ENCODE measurements at regions not wholly inside any gene's neighbourhood (a gene's known extent, or its start where the extent isn't known, plus 50 kb on each side); places are given as distances from the start of the nearest gene placed in this dataset.

GRCh38 chr20:57034001-57034400, 232.4 kb downstream of the BMP7 start:
- Histone ChIP-seq H2AFZ (ENCODE audit: low read length) (no peak overlapping the region), H3K79me2 (ENCODE audit: insufficient read depth, low read depth, low read length) (no peaks in the 10 kb centered on the region), H3K27ac (ENCODE audit: low read depth, low read length, poor library complexity, severe bottlenecking) (no peak overlapping the region), H3K4me1 (ENCODE audit: insufficient read depth, low read length, poor library complexity, severe bottlenecking) (no peaks in the 10 kb centered on the region), H3K4me3 (ENCODE audit: low read depth, low read length, poor library complexity, severe bottlenecking) (no peak overlapping the region), H3K9me2 (ENCODE audit: insufficient read depth, low read length) (no peaks in the 10 kb centered on the region), H3K4me2 (ENCODE audit: low read length) (no peak overlapping the region), H4K20me1 (ENCODE audit: insufficient read depth, low read length) (no peaks in the 10 kb centered on the region), H3K36me3 (ENCODE audit: insufficient read depth, low read length) (no peaks in the 10 kb centered on the region), H3K9me3 (ENCODE audit: low read length) (no peaks in the 10 kb centered on the region)
- intact Hi-C loops (cut with micrococcal nuclease; ENCODE audit: unreplicated experiment): no loop called here
- BruUV-seq (replicated peaks): no TSS peak
- DNase-seq (ENCODE audit: low spot score): no peak
- no peak for TF ChIP-seq CTCF (conservative IDR thresholded peaks at IDR 0.05; ENCODE audit: low read length)
- no peak for TF ChIP-seq EZH2phosphoT487 (IDR thresholded peaks at IDR 0.05; ENCODE audit: borderline replicate concordance, low read depth, low read length)
- ChIA-PET POLR2A (no interaction called here), CTCF (ENCODE audit: unreplicated experiment) (no interaction called here)

- Histone ChIP-seq H3K9me2 (ENCODE audit: insufficient read depth, low read length) (no peaks in the 10 kb centered on the region), H3K36me3 (ENCODE audit: insufficient read depth, low read length) (no peaks in the 10 kb centered on the region), H3K79me2 (ENCODE audit: insufficient read depth, low read depth, low read length) (no peaks in the 10 kb centered on the region), H3K9me3 (ENCODE audit: low read length) (no peaks in the 10 kb centered on the region), H3K4me2 (ENCODE audit: low read length) (no peak overlapping the region), H2AFZ (ENCODE audit: low read length) (no peak overlapping the region), H4K20me1 (ENCODE audit: insufficient read depth, low read length) (no peaks in the 10 kb centered on the region), H3K4me3 (ENCODE audit: low read depth, low read length, poor library complexity, severe bottlenecking) (no peak overlapping the region), H3K4me1 (ENCODE audit: insufficient read depth, low read length, poor library complexity, severe bottlenecking) (no peaks in the 10 kb centered on the region), H3K27ac (ENCODE audit: low read depth, low read length, poor library complexity, severe bottlenecking) (no peak overlapping the region)
- no peak for TF ChIP-seq EZH2phosphoT487 (IDR thresholded peaks at IDR 0.05; ENCODE audit: borderline replicate concordance, low read depth, low read length)
- TF ChIP-seq CTCF (conservative IDR thresholded peaks at IDR 0.05; ENCODE audit: low read length): no peak
- intact Hi-C loops (cut with micrococcal nuclease; ENCODE audit: unreplicated experiment): no loop called here
- CTCF ChIA-PET (ENCODE audit: unreplicated experiment): no interaction called here
- POLR2A ChIA-PET: no interaction called here
- no TSS peak for BruUV-seq (replicated peaks)
- no peak for DNase-seq (ENCODE audit: low spot score)
These were observed 228.8 kb downstream of the BMP7 start for GRCh38 chr20:57037689-57038088.

- DNase-seq (ENCODE audit: low spot score): no peak
- no TSS peak for BruUV-seq (replicated peaks)
- TF ChIP-seq EZH2phosphoT487 (IDR thresholded peaks at IDR 0.05; ENCODE audit: borderline replicate concordance, low read depth, low read length) (no peak), CTCF (conservative IDR thresholded peaks at IDR 0.05; ENCODE audit: low read length) (no peak)
- POLR2A ChIA-PET: no interaction called here
- H3K79me2 ChIP-seq (ENCODE audit: insufficient read depth, low read depth, low read length): no peaks in the 10 kb centered on the region
- CTCF ChIA-PET (ENCODE audit: unreplicated experiment): no interaction called here
- intact Hi-C loops (cut with micrococcal nuclease; ENCODE audit: unreplicated experiment): no loop called here
- no peak overlapping the region for H3K4me3 ChIP-seq (ENCODE audit: low read depth, low read length, poor library complexity, severe bottlenecking)
- no peak overlapping the region for H2AFZ ChIP-seq (ENCODE audit: low read length)
- no peak overlapping the region for H3K27ac ChIP-seq (ENCODE audit: low read depth, low read length, poor library complexity, severe bottlenecking)
- H3K4me2 ChIP-seq (ENCODE audit: low read length): no peak overlapping the region
- no peaks in the 10 kb centered on the region for H4K20me1 ChIP-seq (ENCODE audit: insufficient read depth, low read length)
- no peaks in the 10 kb centered on the region for H3K36me3 ChIP-seq (ENCODE audit: insufficient read depth, low read length)
- H3K9me3 ChIP-seq (ENCODE audit: low read length): no peaks in the 10 kb centered on the region
- no peaks in the 10 kb centered on the region for H3K4me1 ChIP-seq (ENCODE audit: insufficient read depth, low read length, poor library complexity, severe bottlenecking)
- no peaks in the 10 kb centered on the region for H3K9me2 ChIP-seq (ENCODE audit: insufficient read depth, low read length)
These were observed 227.6 kb downstream of the BMP7 start for GRCh38 chr20:57038608-57039440.

Data from OCI-LY7 (cell line).